ENCODE measurements at regions not wholly inside any gene's neighbourhood (a gene's known extent, or its start where the extent isn't known, plus 50 kb on each side); places are given as distances from the start of the nearest gene placed in this dataset.

- Histone ChIP-seq H3K27me3 (ENCODE audit: insufficient read depth, low read length) (no peaks in the 10 kb centered on the region), H4K20me1 (ENCODE audit: insufficient read depth, low read length) (no peaks in the 10 kb centered on the region)
- TF ChIP-seq EZH2 (IDR thresholded peaks at IDR 0.05; ENCODE audit: borderline replicate concordance, low read length) (no peak), CTCF (IDR thresholded peaks at IDR 0.05; ENCODE audit: low read length) (no peak)
These were observed 353.7 kb downstream of the FRK start for GRCh38 chr6:115706981-115707380.

GRCh38 chr6:115706324-115706723, 354.4 kb downstream of the FRK start:
- H3K4me2 ChIP-seq (ENCODE audit: low read length), result no peak overlapping the region
- H3K27ac ChIP-seq (ENCODE audit: low read depth, low read length, poor library complexity, severe bottlenecking), result no peak overlapping the region
- no peaks in the 10 kb centered on the region for H3F3A ChIP-seq (ENCODE audit: insufficient read depth, low read length)
- H3K79me2 ChIP-seq (ENCODE audit: insufficient read depth, low read length), result no peaks in the 10 kb centered on the region
- H3K9ac ChIP-seq (ENCODE audit: low read length), result no peak overlapping the region
- H2AFZ ChIP-seq (ENCODE audit: low read length), result no peak overlapping the region
- no peaks in the 10 kb centered on the region for H3K36me3 ChIP-seq (ENCODE audit: insufficient read depth, low read length)
- no peak overlapping the region for H3K4me3 ChIP-seq (ENCODE audit: low read depth, low read length, poor library complexity, severe bottlenecking)
- TF ChIP-seq CTCF (IDR thresholded peaks at IDR 0.05; ENCODE audit: low read length) (no peak), EZH2 (IDR thresholded peaks at IDR 0.05; ENCODE audit: borderline replicate concordance, low read length) (no peak)
- H3K9me3 ChIP-seq (ENCODE audit: low read length), result no peaks in the 10 kb centered on the region
- no peaks in the 10 kb centered on the region for H3K27me3 ChIP-seq (ENCODE audit: insufficient read depth, low read length)
- no peaks in the 10 kb centered on the region for H3K9me2 ChIP-seq (ENCODE audit: low read depth, low read length)
- no peaks in the 10 kb centered on the region for H3K4me1 ChIP-seq (ENCODE audit: insufficient read depth, low read length, severe bottlenecking)
- no peaks in the 10 kb centered on the region for H4K20me1 ChIP-seq (ENCODE audit: insufficient read depth, low read length)

More at GRCh38 chr6:115706981-115707380, 353.7 kb downstream of the FRK start:
- Histone ChIP-seq H3K79me2 (ENCODE audit: insufficient read depth, low read length) (no peaks in the 10 kb centered on the region), H3K4me2 (ENCODE audit: low read length) (no peak overlapping the region), H2AFZ (ENCODE audit: low read length) (no peak overlapping the region), H3K9me2 (ENCODE audit: low read depth, low read length) (no peaks in the 10 kb centered on the region), H3K27ac (ENCODE audit: low read depth, low read length, poor library complexity, severe bottlenecking) (no peak overlapping the region), H3K36me3 (ENCODE audit: insufficient read depth, low read length) (no peaks in the 10 kb centered on the region), H3K9me3 (ENCODE audit: low read length) (no peaks in the 10 kb centered on the region), H3K4me1 (ENCODE audit: insufficient read depth, low read length, severe bottlenecking) (no peaks in the 10 kb centered on the region), H3K4me3 (ENCODE audit: low read depth, low read length, poor library complexity, severe bottlenecking) (no peak overlapping the region), H3F3A (ENCODE audit: insufficient read depth, low read length) (no peaks in the 10 kb centered on the region), H3K9ac (ENCODE audit: low read length) (no peak overlapping the region)

GRCh38 chr6:115704028-115704427, 356.7 kb downstream of the FRK start:
- H3K9me3 ChIP-seq (ENCODE audit: low read length), result no peaks in the 10 kb centered on the region
- no peak overlapping the region for H3K9ac ChIP-seq (ENCODE audit: low read length)
- H3K27me3 ChIP-seq (ENCODE audit: insufficient read depth, low read length), result no peaks in the 10 kb centered on the region
- no peaks in the 10 kb centered on the region for H3K4me1 ChIP-seq (ENCODE audit: insufficient read depth, low read length, severe bottlenecking)
- H3K27ac ChIP-seq (ENCODE audit: low read depth, low read length, poor library complexity, severe bottlenecking), result no peak overlapping the region
- H3K4me2 ChIP-seq (ENCODE audit: low read length), result no peak overlapping the region
- H3K9me2 ChIP-seq (ENCODE audit: low read depth, low read length), result no peaks in the 10 kb centered on the region
- H3K36me3 ChIP-seq (ENCODE audit: insufficient read depth, low read length), result no peaks in the 10 kb centered on the region
- TF ChIP-seq EZH2 (IDR thresholded peaks at IDR 0.05; ENCODE audit: borderline replicate concordance, low read length), result no peak
- TF ChIP-seq CTCF (IDR thresholded peaks at IDR 0.05; ENCODE audit: low read length), result no peak
- H3K4me3 ChIP-seq (ENCODE audit: low read depth, low read length, poor library complexity, severe bottlenecking), result no peak overlapping the region
- H3K79me2 ChIP-seq (ENCODE audit: insufficient read depth, low read length), result no peaks in the 10 kb centered on the region
- no peaks in the 10 kb centered on the region for H4K20me1 ChIP-seq (ENCODE audit: insufficient read depth, low read length)
- no peaks in the 10 kb centered on the region for H3F3A ChIP-seq (ENCODE audit: insufficient read depth, low read length)
- H2AFZ ChIP-seq (ENCODE audit: low read length), result no peak overlapping the region

All from OCI-LY1 (cell line).